PC-3 (cell line): ENCODE measurements at regions not wholly inside any gene's neighbourhood (a gene's known extent, or its start where the extent isn't known, plus 50 kb on each side); places are given as distances from the start of the nearest gene placed in this dataset.
"Not testable (repeated sequence)": the region's sequence is repeated elsewhere in the genome, so short reads cannot be mapped to it uniquely, and the experiment has no call there.

Experiments used
- ATAC-seq: fragments of 200-7000 bp; cut with Tn5 transposase; 2 replicates; pipeline ENCODE4 v1.9.1; 2020; ENCODE audit warnings: mild to moderate bottlenecking, moderate library complexity
- BruUV-seq: library from RNA; stranded (reverse); fragments of 400-500 nt; replicated peaks from 2 replicates; lab custom pipeline; 2021; lab: Mats Ljungman, UMichigan
- CTCF ChIA-PET: fragments of 300-600 bp; sonication (Branson Sonifier 250); formaldehyde crosslinking; loops from one replicate; lab custom pipeline; 2022; ENCODE audit warnings: antibody characterized with exemption; lab: Charles Lee
- POLR2A ChIA-PET: fragments of 300-600 bp; sonication (Branson Sonifier 250); formaldehyde crosslinking; loops from one replicate; lab custom pipeline; 2022; ENCODE audit warnings: antibody characterized with exemption; ENCODE audit not compliant: unreplicated experiment; lab: Charles Lee
- DNase-seq: peaks from one replicate; pipeline ENCODE4 v3.0.0-alpha.2; 2015
- H2AFZ ChIP-seq: fragments of 300-600 bp; sonication (generic); 2 replicates; pipeline ENCODE4 v1.6.0; 2016; ENCODE audit warnings: antibody characterized with exemption, low read length
- H3F3A ChIP-seq: fragments of 300-600 bp; sonication (generic); one replicate; pipeline ENCODE4 v1.6.0; 2017; ENCODE audit warnings: antibody characterized with exemption, low read length, control low read depth, mild to moderate bottlenecking; ENCODE audit not compliant: unreplicated experiment
- H3K27ac ChIP-seq: fragments of 300-600 bp; sonication (generic); 2 replicates; pipeline ENCODE4 v1.5.1; 2016; ENCODE audit warnings: mild to moderate bottlenecking, low read length
- H3K27me3 ChIP-seq: fragments of 300-600 bp; sonication (generic); 2 replicates; pipeline ENCODE4 v1.6.1; 2016; ENCODE audit warnings: low read length, mixed read lengths
- H3K36me3 ChIP-seq: fragments of 300-600 bp; sonication (generic); 2 replicates; pipeline ENCODE4 v1.6.1; 2016; ENCODE audit warnings: low read depth, mixed run types, low read length, mixed read lengths
- H3K4me1 ChIP-seq: fragments of 300-600 bp; sonication (generic); 2 replicates; pipeline ENCODE4 v1.5.1; 2016; ENCODE audit warnings: low read length; ENCODE audit not compliant: insufficient read depth
- H3K4me2 ChIP-seq: fragments of 300-600 bp; sonication (generic); 2 replicates; pipeline ENCODE4 v1.6.0; 2016; ENCODE audit warnings: low read length
- H3K4me3 ChIP-seq: fragments of 300-600 bp; sonication (generic); 2 replicates; pipeline ENCODE4 v1.5.1; 2016; ENCODE audit warnings: mild to moderate bottlenecking, low read length, mixed read lengths
- H3K79me2 ChIP-seq: fragments of 300-600 bp; sonication (generic); 2 replicates; pipeline ENCODE4 v1.6.1; 2017; ENCODE audit warnings: low read length, mixed read lengths
- H3K9ac ChIP-seq: fragments of 300-600 bp; sonication (generic); 2 replicates; pipeline ENCODE4 v1.6.0; 2016; ENCODE audit warnings: mild to moderate bottlenecking, low read length
- H3K9me2 ChIP-seq: fragments of 300-600 bp; sonication (generic); replicated peaks from 2 replicates; pipeline ENCODE4 v1.6.1; 2016; ENCODE audit warnings: mixed run types, low read length, mixed read lengths
- H3K9me3 ChIP-seq: fragments of 300-600 bp; sonication (generic); 2 replicates; pipeline ENCODE4 v1.6.1; 2016; ENCODE audit warnings: low read length, mixed read lengths
- H4K20me1 ChIP-seq: fragments of 300-600 bp; sonication (generic); 2 replicates; pipeline ENCODE4 v1.6.1; 2016; ENCODE audit warnings: low read length, mixed read lengths
- CTCF ChIP-seq: fragments of 300-600 bp; sonication (generic); conservative IDR thresholded peaks from 2 replicates; pipeline ENCODE4 v1.5.1; 2017; ENCODE audit warnings: antibody characterized with exemption, low read depth, mild to moderate bottlenecking, low read length
- EZH2 ChIP-seq: fragments of 300-600 bp; sonication (generic); IDR thresholded peaks from one replicate; pipeline ENCODE4 v1.6.1; 2017; ENCODE audit warnings: antibody characterized with exemption, mild to moderate bottlenecking, low read length; ENCODE audit not compliant: unreplicated experiment
- EZH2phosphoT487 ChIP-seq: fragments of 300-600 bp; sonication (generic); IDR thresholded peaks from 2 replicates; pipeline ENCODE4 v1.6.1; 2018; ENCODE audit warnings: mild to moderate bottlenecking, antibody characterized with exemption, low read length, borderline replicate concordance
- intact Hi-C: fragments of 100-400 bp; cut with micrococcal nuclease; formaldehyde crosslinking; loops from 2 replicates; pipeline ENCODE4 v1.9.0; 2023

GRCh38 chr3:89957451-89957850 lies 850.0 kb downstream of the EPHA3 start:
- no peak overlapping the region for H3K4me2 ChIP-seq

GRCh38 chr3:89958163-89958562 lies 850.7 kb downstream of the EPHA3 start:
- H3K27me3 ChIP-seq, H3K27ac ChIP-seq, H3F3A ChIP-seq, H3K36me3 ChIP-seq, H3K79me2 ChIP-seq, ATAC-seq, DNase-seq, H3K9me3 ChIP-seq, CTCF ChIA-PET, intact Hi-C loops, H3K4me2 ChIP-seq, BruUV-seq, H3K9ac ChIP-seq, POLR2A ChIA-PET, H3K9me2 ChIP-seq, H3K4me1 ChIP-seq, H4K20me1 ChIP-seq, H3K4me3 ChIP-seq: not testable (repeated sequence)
- H2AFZ ChIP-seq = 0 out of 2 replicates have a peak overlapping the region, but pooled peaks have one; percentile 45

More at GRCh38 chr3:89957451-89957850, 850.0 kb downstream of the EPHA3 start:
- ChIA-PET POLR2A (no interaction called here), CTCF (no interaction called here)
- Histone ChIP-seq H4K20me1 (no peaks in the 10 kb centered on the region), H3K9me3 (no peaks in the 10 kb centered on the region), H3K4me3 (no peak overlapping the region), H3K36me3 (no peaks in the 10 kb centered on the region), H3F3A (no peaks in the 10 kb centered on the region), H3K27me3 (no peaks in the 10 kb centered on the region), H3K9me2 (no peaks in the 10 kb centered on the region), H3K4me1 (no peaks in the 10 kb centered on the region), H3K79me2 (no peaks in the 10 kb centered on the region), H3K9ac (no peak overlapping the region), H3K27ac (no peak overlapping the region), H2AFZ (0 out of 2 replicates have a peak overlapping the region, but pooled peaks have one; percentile 45)
- DNase-seq (no peak), ATAC-seq (no peak)
- BruUV-seq = no TSS peak
- no peak for TF ChIP-seq EZH2phosphoT487
- no peak for TF ChIP-seq CTCF
- no peak for TF ChIP-seq EZH2
- intact Hi-C loops = no loop called here

GRCh38 chr3:89964347-89964746 lies 856.9 kb downstream of the EPHA3 start:
- ChIA-PET CTCF (no interaction called here), POLR2A (no interaction called here)
- H3K27ac ChIP-seq = no peak overlapping the region
- intact Hi-C loops = no loop called here
- no peak overlapping the region for H3K9ac ChIP-seq
- no peak for DNase-seq
- no peaks in the 10 kb centered on the region for H4K20me1 ChIP-seq
- H3F3A ChIP-seq = no peaks in the 10 kb centered on the region
- TF ChIP-seq EZH2 (no peak), EZH2phosphoT487 (no peak), CTCF (no peak)
- H3K9me2 ChIP-seq = no peaks in the 10 kb centered on the region
- BruUV-seq = no TSS peak
- ATAC-seq = no peak
- H3K9me3 ChIP-seq = no peaks in the 10 kb centered on the region
- H3K4me3 ChIP-seq = no peak overlapping the region
- H3K79me2 ChIP-seq = no peaks in the 10 kb centered on the region
- no peaks in the 10 kb centered on the region for H3K36me3 ChIP-seq
- no peaks in the 10 kb centered on the region for H3K4me1 ChIP-seq
- no peak overlapping the region for H2AFZ ChIP-seq
- H3K4me2 ChIP-seq = no peak overlapping the region
- no peaks in the 10 kb centered on the region for H3K27me3 ChIP-seq
